ENCODE measurements at regions not wholly inside any gene's neighbourhood (a gene's known extent, or its start where the extent isn't known, plus 50 kb on each side); places are given as distances from the start of the nearest gene placed in this dataset.
A peak's percentile ranks its signal among the peaks of the same experiment; 100 is the strongest.

GRCh38 chr5:12322042-12322441 is 417.8 kb upstream of the CTNND2 start:
- Histone ChIP-seq H3K9me3 (ENCODE audit: control insufficient read depth, low read depth, low read length) (no peaks in the 10 kb centered on the region), H3K27me3 (ENCODE audit: control insufficient read depth, insufficient read depth, low read length) (no peaks in the 10 kb centered on the region), H3K9ac (ENCODE audit: low read length) (peak overlapping the region; percentile 68), H3K36me3 (ENCODE audit: control insufficient read depth, low read depth, low read length) (no peaks in the 10 kb centered on the region), H3K27ac (ENCODE audit: low read length) (peak overlapping the region; percentile 21), H3K4me1 (ENCODE audit: control insufficient read depth, low read depth, low read length) (peaks cover 37% of the 10 kb centered on the region), H3K4me3 (ENCODE audit: low read length) (no peak overlapping the region)

DNA sequence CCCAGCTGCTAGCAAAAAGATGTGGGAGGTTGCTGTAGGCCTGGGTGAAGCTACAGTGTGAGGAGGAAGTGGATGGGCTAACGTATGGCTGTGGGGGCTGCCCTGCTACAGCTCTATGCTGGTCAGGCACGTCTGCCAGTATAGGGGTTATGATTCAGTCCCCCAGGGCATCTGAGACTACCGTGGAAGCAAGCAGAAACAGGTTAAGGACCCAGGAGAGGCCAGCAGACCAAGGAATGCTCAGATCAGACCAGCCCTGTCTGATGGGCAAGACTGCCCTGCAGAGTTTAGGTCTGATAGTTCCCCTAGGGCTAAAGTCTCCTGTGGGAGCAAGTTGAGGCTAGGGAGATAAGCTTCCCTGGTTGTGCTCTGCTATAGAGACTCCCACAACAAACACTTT is 416.1 kb upstream of the CTNND2 start:
- no peak overlapping the region for H3K9ac ChIP-seq (ENCODE audit: low read length)
- peaks cover 37% of the 10 kb centered on the region for H3K4me1 ChIP-seq (ENCODE audit: control insufficient read depth, low read depth, low read length)
- H3K4me3 ChIP-seq (ENCODE audit: low read length), result no peak overlapping the region
- no peaks in the 10 kb centered on the region for H3K9me3 ChIP-seq (ENCODE audit: control insufficient read depth, low read depth, low read length)
- no peaks in the 10 kb centered on the region for H3K27me3 ChIP-seq (ENCODE audit: control insufficient read depth, insufficient read depth, low read length)
- H3K36me3 ChIP-seq (ENCODE audit: control insufficient read depth, low read depth, low read length), result no peaks in the 10 kb centered on the region
- H3K27ac ChIP-seq (ENCODE audit: low read length), result no peak overlapping the region

- Histone ChIP-seq H3K4me3 (ENCODE audit: low read length) (no peak overlapping the region), H3K27me3 (ENCODE audit: control insufficient read depth, insufficient read depth, low read length) (no peaks in the 10 kb centered on the region), H3K4me1 (ENCODE audit: control insufficient read depth, low read depth, low read length) (peaks cover 8% of the 10 kb centered on the region), H3K27ac (ENCODE audit: low read length) (no peak overlapping the region), H3K9ac (ENCODE audit: low read length) (no peak overlapping the region), H3K9me3 (ENCODE audit: control insufficient read depth, low read depth, low read length) (no peaks in the 10 kb centered on the region), H3K36me3 (ENCODE audit: control insufficient read depth, low read depth, low read length) (no peaks in the 10 kb centered on the region)
Measured at GRCh38 chr5:12316812-12317211, 412.6 kb upstream of the CTNND2 start.

GRCh38 chr5:12315461-12315860 is 411.2 kb upstream of the CTNND2 start:
- no peak overlapping the region for H3K27ac ChIP-seq (ENCODE audit: low read length)
- H3K36me3 ChIP-seq (ENCODE audit: control insufficient read depth, low read depth, low read length), result no peaks in the 10 kb centered on the region
- H3K4me3 ChIP-seq (ENCODE audit: low read length), result no peak overlapping the region

DNA sequence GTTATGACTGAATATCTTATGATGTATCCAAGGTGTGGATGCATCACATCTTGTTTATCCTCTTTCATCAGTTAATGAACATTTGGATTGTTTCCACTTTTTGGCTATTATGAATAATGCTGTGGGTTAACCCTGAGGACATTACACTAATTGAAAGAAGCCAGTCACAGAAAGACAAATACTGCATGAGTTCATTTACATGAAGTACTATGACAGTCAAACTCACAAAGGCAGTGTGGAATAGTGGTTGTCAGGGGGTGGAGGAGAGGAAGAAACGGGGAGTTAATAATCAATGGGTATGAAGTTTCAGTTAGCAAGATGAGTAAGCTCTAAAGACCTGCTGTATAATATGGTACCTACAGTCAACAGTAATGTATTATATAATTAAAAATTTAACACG is 409.4 kb upstream of the CTNND2 start:
- no peak overlapping the region for H3K9ac ChIP-seq (ENCODE audit: low read length)
- no peak overlapping the region for H3K4me3 ChIP-seq (ENCODE audit: low read length)
- H3K36me3 ChIP-seq (ENCODE audit: control insufficient read depth, low read depth, low read length), result no peaks in the 10 kb centered on the region
- no peaks in the 10 kb centered on the region for H3K27me3 ChIP-seq (ENCODE audit: control insufficient read depth, insufficient read depth, low read length)
- H3K9me3 ChIP-seq (ENCODE audit: control insufficient read depth, low read depth, low read length), result no peaks in the 10 kb centered on the region
- no peak overlapping the region for H3K27ac ChIP-seq (ENCODE audit: low read length)
- H3K4me1 ChIP-seq (ENCODE audit: control insufficient read depth, low read depth, low read length), result no peaks in the 10 kb centered on the region

More at GRCh38 chr5:12315461-12315860, 411.2 kb upstream of the CTNND2 start:
- Histone ChIP-seq H3K27me3 (ENCODE audit: control insufficient read depth, insufficient read depth, low read length) (no peaks in the 10 kb centered on the region), H3K4me1 (ENCODE audit: control insufficient read depth, low read depth, low read length) (no peaks in the 10 kb centered on the region), H3K9ac (ENCODE audit: low read length) (no peak overlapping the region), H3K9me3 (ENCODE audit: control insufficient read depth, low read depth, low read length) (no peaks in the 10 kb centered on the region)

DNA sequence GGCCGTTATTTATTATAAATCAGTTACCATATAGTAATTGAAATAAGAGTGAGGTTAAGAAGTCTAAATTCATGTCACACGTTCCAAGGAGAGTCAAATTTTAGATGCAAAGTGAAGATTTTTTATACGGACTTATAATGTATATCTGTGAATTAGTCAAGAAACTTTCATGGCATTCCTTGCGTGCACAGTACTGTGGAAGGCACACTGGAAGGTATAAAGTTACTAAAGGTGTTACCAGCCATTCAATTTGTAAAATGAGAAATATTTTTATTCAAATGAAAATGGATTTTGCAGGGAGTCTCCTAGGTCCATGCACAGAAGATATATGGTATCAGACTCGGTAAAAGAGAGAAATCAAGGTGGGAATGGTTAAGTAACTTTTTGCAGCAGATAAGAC is 408.1 kb upstream of the CTNND2 start:
- Histone ChIP-seq H3K36me3 (ENCODE audit: control insufficient read depth, low read depth, low read length) (no peaks in the 10 kb centered on the region), H3K9me3 (ENCODE audit: control insufficient read depth, low read depth, low read length) (no peaks in the 10 kb centered on the region), H3K9ac (ENCODE audit: low read length) (no peak overlapping the region), H3K4me1 (ENCODE audit: control insufficient read depth, low read depth, low read length) (no peaks in the 10 kb centered on the region), H3K4me3 (ENCODE audit: low read length) (no peak overlapping the region), H3K27me3 (ENCODE audit: control insufficient read depth, insufficient read depth, low read length) (no peaks in the 10 kb centered on the region), H3K27ac (ENCODE audit: low read length) (no peak overlapping the region)

DNA sequence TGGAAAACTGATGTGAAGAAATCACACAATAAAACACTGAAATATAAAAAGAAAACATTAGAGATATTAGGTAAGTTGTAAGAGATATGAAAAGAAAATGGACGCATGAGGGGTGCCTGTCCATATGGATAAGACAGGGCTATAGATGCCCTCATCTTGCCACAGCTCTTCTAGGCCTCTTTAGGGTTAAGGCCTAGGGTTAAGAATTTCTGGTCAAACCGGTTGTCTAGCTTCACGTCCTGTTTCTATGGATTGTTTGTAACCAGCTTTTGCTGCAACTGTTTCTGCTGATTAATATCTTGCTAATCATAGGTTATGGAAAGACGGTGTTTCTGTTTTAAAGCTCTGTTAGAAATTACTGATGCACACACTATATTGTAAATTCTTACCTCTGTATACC is 389.9 kb upstream of the CTNND2 start:
- no peaks in the 10 kb centered on the region for H3K4me1 ChIP-seq (ENCODE audit: control insufficient read depth, low read depth, low read length)
- no peak overlapping the region for H3K4me3 ChIP-seq (ENCODE audit: low read length)
- H3K9ac ChIP-seq (ENCODE audit: low read length), result no peak overlapping the region
- peaks cover 3% of the 10 kb centered on the region for H3K36me3 ChIP-seq (ENCODE audit: control insufficient read depth, low read depth, low read length)
- H3K27ac ChIP-seq (ENCODE audit: low read length), result no peak overlapping the region
- H3K27me3 ChIP-seq (ENCODE audit: control insufficient read depth, insufficient read depth, low read length), result no peaks in the 10 kb centered on the region
- H3K9me3 ChIP-seq (ENCODE audit: control insufficient read depth, low read depth, low read length), result peaks cover 20% of the 10 kb centered on the region

DNA sequence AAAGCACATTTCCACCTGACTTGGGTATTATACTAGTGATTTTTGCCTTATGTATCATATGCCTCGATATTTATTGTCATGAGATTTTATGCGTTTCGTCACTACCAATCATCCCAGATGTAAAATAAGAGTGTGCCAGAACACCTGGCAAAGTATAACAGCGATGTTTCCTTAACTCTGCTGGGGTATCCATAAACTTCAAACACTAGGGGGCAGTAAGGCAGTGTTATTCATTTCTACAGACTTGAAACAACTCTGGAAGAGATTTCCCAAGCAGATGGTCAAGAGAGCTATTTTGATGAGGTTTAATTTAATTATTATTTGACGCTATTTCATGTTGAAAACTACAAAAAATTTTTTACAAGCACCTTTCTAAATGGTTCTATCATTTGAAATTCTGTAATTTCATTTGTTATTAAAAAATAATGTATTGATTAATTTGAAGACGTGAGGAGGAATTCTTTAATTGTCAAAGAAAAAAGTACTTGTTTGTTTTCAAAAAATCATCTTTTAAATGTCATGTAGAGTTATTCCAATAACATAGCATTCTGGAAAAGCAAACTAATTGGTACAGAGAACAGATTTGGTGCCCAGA is 388.5 kb upstream of the CTNND2 start:
- Histone ChIP-seq H3K4me3 (ENCODE audit: low read length) (no peak overlapping the region), H3K4me1 (ENCODE audit: control insufficient read depth, low read depth, low read length) (no peaks in the 10 kb centered on the region), H3K27ac (ENCODE audit: low read length) (no peak overlapping the region), H3K36me3 (ENCODE audit: control insufficient read depth, low read depth, low read length) (peaks cover 3% of the 10 kb centered on the region), H3K27me3 (ENCODE audit: control insufficient read depth, insufficient read depth, low read length) (no peaks in the 10 kb centered on the region), H3K9ac (ENCODE audit: low read length) (no peak overlapping the region), H3K9me3 (ENCODE audit: control insufficient read depth, low read depth, low read length) (peaks cover 20% of the 10 kb centered on the region)

DNA sequence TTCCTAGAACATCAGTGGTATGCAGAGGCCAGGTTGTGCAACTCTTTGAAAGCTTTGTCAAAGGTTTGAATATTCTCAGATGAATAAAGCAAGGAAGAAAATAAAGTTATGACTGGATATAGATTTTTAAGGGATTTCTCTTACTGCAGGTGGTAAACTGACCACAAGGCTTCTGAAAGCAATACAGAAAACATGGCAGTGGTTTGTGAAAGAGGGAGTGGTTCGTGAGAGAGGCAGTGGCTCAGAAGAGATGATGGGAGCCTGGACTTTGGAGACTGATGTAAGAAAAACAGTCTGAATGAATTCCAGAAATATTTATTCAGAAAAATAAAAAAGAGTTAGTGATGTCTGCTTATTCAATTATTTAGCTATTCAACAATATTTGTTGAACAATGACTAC is 380.4 kb upstream of the CTNND2 start:
- H3K4me1 ChIP-seq (ENCODE audit: control insufficient read depth, low read depth, low read length), result no peaks in the 10 kb centered on the region
- no peaks in the 10 kb centered on the region for H3K27me3 ChIP-seq (ENCODE audit: control insufficient read depth, insufficient read depth, low read length)
- no peak overlapping the region for H3K9ac ChIP-seq (ENCODE audit: low read length)
- no peak overlapping the region for H3K27ac ChIP-seq (ENCODE audit: low read length)
- no peaks in the 10 kb centered on the region for H3K36me3 ChIP-seq (ENCODE audit: control insufficient read depth, low read depth, low read length)
- H3K4me3 ChIP-seq (ENCODE audit: low read length), result no peak overlapping the region
- no peaks in the 10 kb centered on the region for H3K9me3 ChIP-seq (ENCODE audit: control insufficient read depth, low read depth, low read length)

GRCh38 chr5:12277504-12278192 is 373.4 kb upstream of the CTNND2 start:
- no peaks in the 10 kb centered on the region for H3K4me1 ChIP-seq (ENCODE audit: control insufficient read depth, low read depth, low read length)
- H3K27ac ChIP-seq (ENCODE audit: low read length), result no peak overlapping the region
- H3K9me3 ChIP-seq (ENCODE audit: control insufficient read depth, low read depth, low read length), result no peaks in the 10 kb centered on the region
- no peaks in the 10 kb centered on the region for H3K36me3 ChIP-seq (ENCODE audit: control insufficient read depth, low read depth, low read length)
- no peak overlapping the region for H3K9ac ChIP-seq (ENCODE audit: low read length)
- no peak overlapping the region for H3K4me3 ChIP-seq (ENCODE audit: low read length)
- H3K27me3 ChIP-seq (ENCODE audit: control insufficient read depth, insufficient read depth, low read length), result no peaks in the 10 kb centered on the region

- H3K9me3 ChIP-seq (ENCODE audit: control insufficient read depth, low read depth, low read length), result no peaks in the 10 kb centered on the region
- no peak overlapping the region for H3K9ac ChIP-seq (ENCODE audit: low read length)
- H3K27ac ChIP-seq (ENCODE audit: low read length), result no peak overlapping the region
- H3K36me3 ChIP-seq (ENCODE audit: control insufficient read depth, low read depth, low read length), result no peaks in the 10 kb centered on the region
- no peaks in the 10 kb centered on the region for H3K27me3 ChIP-seq (ENCODE audit: control insufficient read depth, insufficient read depth, low read length)
- H3K4me3 ChIP-seq (ENCODE audit: low read length), result no peak overlapping the region
- no peaks in the 10 kb centered on the region for H3K4me1 ChIP-seq (ENCODE audit: control insufficient read depth, low read depth, low read length)
Measured at GRCh38 chr5:12274236-12274635, 370.0 kb upstream of the CTNND2 start.

- Histone ChIP-seq H3K9me3 (ENCODE audit: control insufficient read depth, low read depth, low read length) (no peaks in the 10 kb centered on the region), H3K9ac (ENCODE audit: low read length) (no peak overlapping the region), H3K4me3 (ENCODE audit: low read length) (no peak overlapping the region), H3K27me3 (ENCODE audit: control insufficient read depth, insufficient read depth, low read length) (no peaks in the 10 kb centered on the region), H3K4me1 (ENCODE audit: control insufficient read depth, low read depth, low read length) (no peaks in the 10 kb centered on the region), H3K27ac (ENCODE audit: low read length) (no peak overlapping the region), H3K36me3 (ENCODE audit: control insufficient read depth, low read depth, low read length) (no peaks in the 10 kb centered on the region)
Measured at GRCh38 chr5:12272389-12272788, 368.1 kb upstream of the CTNND2 start.

Data from iPS-18a (cell line).